ENCODE measurements at regions not wholly inside any gene's neighbourhood (a gene's known extent, or its start where the extent isn't known, plus 50 kb on each side); places are given as distances from the start of the nearest gene placed in this dataset.

DNA sequence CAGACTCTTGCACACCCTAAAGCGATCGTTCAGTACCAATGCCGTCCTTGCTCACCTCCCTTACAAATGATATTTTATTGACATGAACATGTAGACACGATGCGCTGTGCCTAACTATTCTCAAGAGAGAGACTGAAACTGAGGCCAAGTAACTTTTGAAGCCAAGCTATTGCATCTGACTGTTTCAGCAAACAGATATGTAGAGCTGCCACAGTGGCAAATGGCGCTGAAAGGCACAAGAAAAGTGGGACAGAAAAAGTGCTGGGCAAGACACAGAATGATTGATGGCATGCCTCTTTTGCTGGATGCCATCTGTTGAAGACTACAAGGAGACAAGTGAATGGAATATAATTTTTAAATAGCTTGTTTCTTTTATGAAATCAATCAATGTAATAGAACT lies 1157.2 kb upstream of the ADGRL4 start:
- intact Hi-C loops (cut with micrococcal nuclease), result no loop called here
- Histone ChIP-seq H2AFZ (ENCODE audit: insufficient read depth, low read depth, low read length, poor library complexity, severe bottlenecking) (no peak overlapping the region), H3K27ac (ENCODE audit: low read depth in 1 of 2, low read length in 2 of 2) (no peak overlapping the region), H3K4me2 (replicated peaks; ENCODE audit: extremely low read depth, low read length, poor library complexity, severe bottlenecking) (no peak overlapping the region), H4K20me1 (ENCODE audit: insufficient read depth, low read length) (no peaks in the 10 kb centered on the region), H3K4me3 (replicated peaks in 1 of 3; ENCODE audit: low read depth in 2 of 3, low read length in 3 of 3) (no peak overlapping the region), H3K27me3 (ENCODE audit: control insufficient read depth in 2 of 2, insufficient read depth in 2 of 2, low read length in 2 of 2) (no peaks in the 10 kb centered on the region), H3K9me3 (replicated peaks in 1 of 2; ENCODE audit: control insufficient read depth in 1 of 2, insufficient read depth in 1 of 2, low read length in 2 of 2) (peaks cover 0 to 4% of the 10 kb centered on the region in 2 donors), H3K79me2 (ENCODE audit: insufficient read depth, low read length) (no peaks in the 10 kb centered on the region), H3K4me1 (ENCODE audit: control insufficient read depth in 1 of 2, insufficient read depth in 2 of 2, low read length in 2 of 2) (no peaks in the 10 kb centered on the region), H3K9ac (ENCODE audit: insufficient read depth, low read length, poor library complexity, severe bottlenecking) (no peak overlapping the region), H3K36me3 (replicated peaks in 1 of 2; ENCODE audit: control insufficient read depth in 1 of 2, insufficient read depth in 2 of 2, low read length in 2 of 2) (no peaks in the 10 kb centered on the region)
- H3K4me3 Mint-ChIP-seq, result no peak overlapping the region
- TF ChIP-seq, protein P1, sequence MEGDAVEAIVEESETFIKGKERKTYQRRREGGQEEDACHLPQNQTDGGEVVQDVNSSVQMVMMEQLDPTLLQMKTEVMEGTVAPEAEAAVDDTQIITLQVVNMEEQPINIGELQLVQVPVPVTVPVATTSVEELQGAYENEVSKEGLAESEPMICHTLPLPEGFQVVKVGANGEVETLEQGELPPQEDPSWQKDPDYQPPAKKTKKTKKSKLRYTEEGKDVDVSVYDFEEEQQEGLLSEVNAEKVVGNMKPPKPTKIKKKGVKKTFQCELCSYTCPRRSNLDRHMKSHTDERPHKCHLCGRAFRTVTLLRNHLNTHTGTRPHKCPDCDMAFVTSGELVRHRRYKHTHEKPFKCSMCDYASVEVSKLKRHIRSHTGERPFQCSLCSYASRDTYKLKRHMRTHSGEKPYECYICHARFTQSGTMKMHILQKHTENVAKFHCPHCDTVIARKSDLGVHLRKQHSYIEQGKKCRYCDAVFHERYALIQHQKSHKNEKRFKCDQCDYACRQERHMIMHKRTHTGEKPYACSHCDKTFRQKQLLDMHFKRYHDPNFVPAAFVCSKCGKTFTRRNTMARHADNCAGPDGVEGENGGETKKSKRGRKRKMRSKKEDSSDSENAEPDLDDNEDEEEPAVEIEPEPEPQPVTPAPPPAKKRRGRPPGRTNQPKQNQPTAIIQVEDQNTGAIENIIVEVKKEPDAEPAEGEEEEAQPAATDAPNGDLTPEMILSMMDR (IDR thresholded peaks at IDR 0.05), result no peak
- H3K27me3 Mint-ChIP-seq (ENCODE audit: low read depth in 3 of 3), result no peaks in the 10 kb centered on the region
- H3K27ac Mint-ChIP-seq, result no peak overlapping the region
- no peaks in the 10 kb centered on the region for H3K36me3 Mint-ChIP-seq
- H3K4me1 Mint-ChIP-seq, result no peaks in the 10 kb centered on the region
- WGBS (ENCODE audit: insufficient coverage), result 94% methylated on average over 5 of the region's 6 CpGs
- DNase-seq, result no peak
- peaks cover 0 to 2% (median 0%) of the 10 kb centered on the region in 7 donors for H3K9me3 Mint-ChIP-seq

DNA sequence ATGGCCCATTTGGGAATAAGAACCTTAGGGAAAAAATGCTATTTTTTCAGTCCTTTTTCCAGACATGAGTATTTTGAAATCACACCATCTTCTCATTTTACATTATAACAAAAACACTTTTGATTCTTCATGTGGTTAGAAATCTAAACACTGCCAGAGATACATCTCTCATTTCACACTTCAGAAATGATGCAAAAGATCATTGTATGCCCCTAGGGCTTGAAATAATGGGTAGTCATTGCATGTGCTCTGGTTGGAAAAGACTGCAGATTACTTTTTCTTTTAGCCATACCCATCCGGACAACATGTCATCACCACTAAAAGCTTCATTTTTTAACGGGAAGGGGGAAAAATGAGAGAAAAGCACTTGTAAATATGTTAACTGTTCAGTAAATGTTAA lies 1152.2 kb upstream of the ADGRL4 start:
- no peak overlapping the region for H3K9ac ChIP-seq (ENCODE audit: insufficient read depth, low read length, poor library complexity, severe bottlenecking)
- no peak overlapping the region for H3K27ac Mint-ChIP-seq
- no peaks in the 10 kb centered on the region for H3K4me1 ChIP-seq (ENCODE audit: control insufficient read depth in 1 of 2, insufficient read depth in 2 of 2, low read length in 2 of 2)
- DNase-seq, result no peak
- no peak overlapping the region for H2AFZ ChIP-seq (ENCODE audit: insufficient read depth, low read depth, low read length, poor library complexity, severe bottlenecking)
- no peak overlapping the region for H3K4me2 ChIP-seq (replicated peaks; ENCODE audit: extremely low read depth, low read length, poor library complexity, severe bottlenecking)
- intact Hi-C loops (cut with micrococcal nuclease), result no loop called here
- no peaks in the 10 kb centered on the region for H4K20me1 ChIP-seq (ENCODE audit: insufficient read depth, low read length)
- no peak overlapping the region for H3K27ac ChIP-seq (ENCODE audit: low read depth in 1 of 2, low read length in 2 of 2)
- H3K27me3 ChIP-seq (ENCODE audit: control insufficient read depth in 2 of 2, insufficient read depth in 2 of 2, low read length in 2 of 2), result no peaks in the 10 kb centered on the region
- no peak overlapping the region for H3K4me3 ChIP-seq (replicated peaks in 1 of 3; ENCODE audit: low read depth in 2 of 3, low read length in 3 of 3)
- TF ChIP-seq, protein P1 (IDR thresholded peaks at IDR 0.05), result no peak
- H3K36me3 Mint-ChIP-seq, result no peaks in the 10 kb centered on the region
- no peaks in the 10 kb centered on the region for H3K36me3 ChIP-seq (replicated peaks in 1 of 2; ENCODE audit: control insufficient read depth in 1 of 2, insufficient read depth in 2 of 2, low read length in 2 of 2)
- H3K4me1 Mint-ChIP-seq, result no peaks in the 10 kb centered on the region
- no peak overlapping the region for H3K4me3 Mint-ChIP-seq
- no CpG with 5 or more reads among the region's 2 CpGs for WGBS (ENCODE audit: insufficient coverage)
- H3K27me3 Mint-ChIP-seq (ENCODE audit: low read depth in 3 of 3), result no peaks in the 10 kb centered on the region
- peaks cover 0 to 9% (median 3%) of the 10 kb centered on the region in 7 donors for H3K9me3 Mint-ChIP-seq
- H3K79me2 ChIP-seq (ENCODE audit: insufficient read depth, low read length), result no peaks in the 10 kb centered on the region
- H3K9me3 ChIP-seq (replicated peaks in 1 of 2; ENCODE audit: control insufficient read depth in 1 of 2, insufficient read depth in 1 of 2, low read length in 2 of 2), result peaks cover 5 to 10% of the 10 kb centered on the region in 2 donors
